Neural crest cell (in vitro differentiated cells): ENCODE measurements at regions not wholly inside any gene's neighbourhood (a gene's known extent, or its start where the extent isn't known, plus 50 kb on each side); places are given as distances from the start of the nearest gene placed in this dataset.

Experiments
- DNase-seq: peaks from one replicate; pipeline ENCODE4 v3.0.0; 2021; ENCODE audit warnings: low read depth, mixed read lengths, low spot score
- H3K27ac Mint-ChIP-seq: one replicate; pipeline ENCODE4 v1.8.0; 2021; ENCODE audit warnings: mild to moderate bottlenecking, mixed read lengths; ENCODE audit not compliant: unreplicated experiment
- H3K27me3 Mint-ChIP-seq: 2 replicates; pipeline ENCODE4 v1.8.0; 2021; ENCODE audit warnings: low read depth, mild to moderate bottlenecking, mixed read lengths
- H3K36me3 Mint-ChIP-seq: 2 replicates; pipeline ENCODE4 v1.8.0; 2021; ENCODE audit warnings: low read depth, mild to moderate bottlenecking, mixed read lengths
- H3K4me1 Mint-ChIP-seq: 2 replicates; pipeline ENCODE4 v1.8.0; 2021; ENCODE audit warnings: mixed read lengths
- H3K4me3 Mint-ChIP-seq: one replicate; pipeline ENCODE4 v1.8.0; 2021; ENCODE audit warnings: mild to moderate bottlenecking, mixed read lengths
- H3K9me3 Mint-ChIP-seq: 2 replicates; pipeline ENCODE4 v1.8.0; 2021; ENCODE audit warnings: mixed read lengths
- TF ChIP-seq, protein P1 (sequence below): fragments of 200-600 bp; sonication (generic); conservative IDR thresholded peaks from 2 replicates; pipeline ENCODE4 v1.5.0; 2021; ENCODE audit warnings: antibody characterized with exemption, mild to moderate bottlenecking

DNA sequence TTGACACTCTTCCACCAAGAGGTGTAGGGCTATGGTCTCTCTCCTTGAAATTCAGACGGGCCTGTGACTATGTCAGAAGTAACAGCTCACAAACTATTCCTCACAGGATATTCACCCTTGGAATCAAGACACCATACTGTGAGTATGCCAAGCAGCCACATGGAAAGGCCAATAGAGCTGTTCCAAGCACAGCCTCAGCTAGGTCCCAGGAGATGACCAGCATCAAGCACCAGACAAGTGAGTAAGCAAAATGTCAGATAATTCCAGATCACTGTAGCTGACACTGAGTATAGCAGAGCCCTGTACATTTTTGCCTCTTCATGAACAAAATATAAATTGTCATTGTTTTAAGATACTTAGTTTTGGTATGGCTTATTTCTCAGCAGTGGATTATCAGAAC lies 88.1 kb upstream of the KCND2 start:
- no peak for DNase-seq
- Mint-ChIP-seq H3K36me3 (no peaks in the 10 kb centered on the region), H3K9me3 (peaks cover 3% of the 10 kb centered on the region), H3K27me3 (no peaks in the 10 kb centered on the region), H3K27ac (no peak overlapping the region), H3K4me3 (no peak overlapping the region), H3K4me1 (no peaks in the 10 kb centered on the region)
- TF ChIP-seq, protein P1, sequence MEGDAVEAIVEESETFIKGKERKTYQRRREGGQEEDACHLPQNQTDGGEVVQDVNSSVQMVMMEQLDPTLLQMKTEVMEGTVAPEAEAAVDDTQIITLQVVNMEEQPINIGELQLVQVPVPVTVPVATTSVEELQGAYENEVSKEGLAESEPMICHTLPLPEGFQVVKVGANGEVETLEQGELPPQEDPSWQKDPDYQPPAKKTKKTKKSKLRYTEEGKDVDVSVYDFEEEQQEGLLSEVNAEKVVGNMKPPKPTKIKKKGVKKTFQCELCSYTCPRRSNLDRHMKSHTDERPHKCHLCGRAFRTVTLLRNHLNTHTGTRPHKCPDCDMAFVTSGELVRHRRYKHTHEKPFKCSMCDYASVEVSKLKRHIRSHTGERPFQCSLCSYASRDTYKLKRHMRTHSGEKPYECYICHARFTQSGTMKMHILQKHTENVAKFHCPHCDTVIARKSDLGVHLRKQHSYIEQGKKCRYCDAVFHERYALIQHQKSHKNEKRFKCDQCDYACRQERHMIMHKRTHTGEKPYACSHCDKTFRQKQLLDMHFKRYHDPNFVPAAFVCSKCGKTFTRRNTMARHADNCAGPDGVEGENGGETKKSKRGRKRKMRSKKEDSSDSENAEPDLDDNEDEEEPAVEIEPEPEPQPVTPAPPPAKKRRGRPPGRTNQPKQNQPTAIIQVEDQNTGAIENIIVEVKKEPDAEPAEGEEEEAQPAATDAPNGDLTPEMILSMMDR: no peak

DNA sequence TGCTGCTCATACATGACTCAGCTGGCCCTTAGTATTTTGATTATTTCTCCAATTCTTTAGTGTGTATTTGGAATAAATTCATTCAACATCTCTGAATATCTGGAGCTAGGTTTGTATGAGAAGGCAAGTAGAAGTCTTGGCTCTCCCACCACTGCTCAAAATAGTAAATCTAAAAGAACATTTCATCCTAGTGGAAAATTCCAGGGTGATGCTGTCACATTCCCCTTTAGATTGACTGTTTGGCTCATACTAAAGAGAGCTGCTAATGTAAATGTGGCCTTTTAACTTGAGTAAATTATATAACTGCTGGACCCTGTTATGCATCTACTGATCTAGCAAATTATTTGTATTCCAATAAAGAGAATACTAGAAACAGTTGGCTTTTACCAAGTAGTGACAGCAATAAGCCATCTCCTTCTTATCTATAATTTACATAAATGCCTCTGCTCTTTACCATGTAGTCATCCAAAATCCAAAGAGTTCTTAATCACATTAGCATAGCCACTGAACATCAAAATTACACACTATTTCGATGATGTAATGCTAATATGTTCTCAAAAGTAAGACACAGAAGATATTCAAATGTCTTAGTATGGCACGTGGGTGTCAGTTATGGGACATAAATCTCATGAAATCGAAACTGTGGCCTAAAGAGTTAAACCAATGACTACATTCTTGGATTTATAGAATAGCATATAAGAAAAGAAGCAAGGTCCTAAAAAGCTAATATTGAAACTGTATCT lies 86.9 kb upstream of the KCND2 start:
- no peaks in the 10 kb centered on the region for H3K36me3 Mint-ChIP-seq
- H3K4me1 Mint-ChIP-seq: no peaks in the 10 kb centered on the region
- no peak overlapping the region for H3K4me3 Mint-ChIP-seq
- TF ChIP-seq, protein P1: no peak
- peaks cover 3% of the 10 kb centered on the region for H3K9me3 Mint-ChIP-seq
- H3K27me3 Mint-ChIP-seq: no peaks in the 10 kb centered on the region
- no peak for DNase-seq
- no peak overlapping the region for H3K27ac Mint-ChIP-seq

DNA sequence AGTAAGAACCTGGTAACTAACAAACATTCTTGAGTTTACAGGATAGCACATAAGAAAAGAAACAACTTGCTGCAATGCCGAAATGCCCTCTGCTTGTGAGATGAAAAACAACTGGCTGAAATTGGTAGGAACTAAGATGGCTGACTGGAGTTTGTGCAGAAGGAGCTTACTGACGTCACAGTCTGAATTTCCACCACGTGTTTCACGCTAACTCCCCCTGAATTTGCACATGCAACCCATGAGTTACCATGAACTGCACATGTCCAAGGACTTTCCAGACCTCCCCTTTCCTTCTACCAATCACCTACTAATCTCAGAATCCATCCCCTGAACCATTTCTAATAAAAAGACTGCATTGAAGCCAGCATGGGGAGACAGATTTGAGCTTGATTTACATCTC lies 86.3 kb upstream of the KCND2 start:
- H3K4me1 Mint-ChIP-seq: no peaks in the 10 kb centered on the region
- DNase-seq: no peak
- H3K27me3 Mint-ChIP-seq: no peaks in the 10 kb centered on the region
- H3K36me3 Mint-ChIP-seq: no peaks in the 10 kb centered on the region
- H3K9me3 Mint-ChIP-seq: peaks cover 3% of the 10 kb centered on the region
- H3K27ac Mint-ChIP-seq: no peak overlapping the region
- TF ChIP-seq, protein P1: no peak
- no peak overlapping the region for H3K4me3 Mint-ChIP-seq

DNA sequence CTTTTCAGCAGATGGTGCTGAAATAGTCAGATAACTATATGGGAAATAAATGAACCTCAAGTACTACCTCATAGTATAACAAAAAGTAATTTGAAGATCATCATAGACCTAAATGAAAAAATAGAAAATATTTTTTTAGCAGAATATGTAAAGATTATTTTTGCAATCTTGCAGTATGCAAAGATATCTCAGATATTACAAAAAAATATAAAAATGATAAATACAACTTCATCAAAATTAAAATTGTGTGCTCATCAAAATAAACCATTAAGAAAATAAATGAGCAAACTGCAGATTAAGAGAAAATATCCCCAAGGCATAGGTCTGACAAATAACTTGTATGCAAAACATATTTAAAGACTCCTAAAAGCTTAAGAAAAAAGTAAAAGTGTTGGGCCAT lies 83.4 kb upstream of the KCND2 start:
- no peak for DNase-seq
- TF ChIP-seq, protein P1: no peak
- no peaks in the 10 kb centered on the region for H3K36me3 Mint-ChIP-seq
- H3K4me1 Mint-ChIP-seq: no peaks in the 10 kb centered on the region
- H3K4me3 Mint-ChIP-seq: no peak overlapping the region
- H3K27me3 Mint-ChIP-seq: no peaks in the 10 kb centered on the region
- peaks cover 3% of the 10 kb centered on the region for H3K9me3 Mint-ChIP-seq
- no peak overlapping the region for H3K27ac Mint-ChIP-seq

DNA sequence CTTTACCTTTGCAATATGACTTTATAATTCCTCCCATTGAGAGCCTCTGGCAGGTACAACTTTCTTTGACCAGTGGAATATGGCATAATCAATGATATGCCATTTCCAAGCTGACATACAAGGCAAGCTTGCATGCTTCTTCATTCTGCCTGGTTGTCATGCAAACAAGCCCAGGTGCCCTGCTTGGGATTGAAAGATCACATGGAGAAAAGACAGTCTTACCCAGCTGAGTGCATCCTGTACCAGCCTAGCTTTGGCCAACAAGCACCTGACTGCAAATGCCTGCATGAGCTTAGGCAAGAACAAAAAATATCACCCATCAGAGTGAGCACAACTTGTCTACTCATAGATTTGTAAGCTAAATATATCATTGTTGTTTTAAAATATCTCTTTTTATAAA lies 82.9 kb upstream of the KCND2 start:
- Mint-ChIP-seq H3K27ac (no peak overlapping the region), H3K27me3 (no peaks in the 10 kb centered on the region), H3K9me3 (peaks cover 3% of the 10 kb centered on the region), H3K36me3 (no peaks in the 10 kb centered on the region), H3K4me1 (no peaks in the 10 kb centered on the region), H3K4me3 (no peak overlapping the region)
- TF ChIP-seq, protein P1: no peak
- DNase-seq: no peak
